Peyer's patch (tissue), 4 donors: ENCODE measurements at regions not wholly inside any gene's neighbourhood (a gene's known extent, or its start where the extent isn't known, plus 50 kb on each side); places are given as distances from the start of the nearest gene placed in this dataset.
"Not testable (repeated sequence)": the region's sequence is repeated elsewhere in the genome, so short reads cannot be mapped to it uniquely, and the experiment has no call there.

ENCODE experiments used
- DNase-seq, 3 donors: peaks; one replicate each; pipeline ENCODE4 v3.0.0-alpha.2; 2017 to 2019
- H3K27ac ChIP-seq, 4 donors: fragments of 200-600 bp; sonication (generic); one replicate each; pipeline ENCODE4 v1.5.1; 2016 to 2019
- H3K27me3 ChIP-seq, 2 donors: fragments of 200-600 bp; sonication (generic); one replicate each; pipeline ENCODE4 v1.5.1; 2019
- H3K36me3 ChIP-seq, 3 donors: fragments of 200-600 bp; sonication (generic); one replicate each; pipeline ENCODE4 v1.5.1; 2016 to 2019
- H3K4me1 ChIP-seq, 4 donors: fragments of 200-600 bp; sonication (generic); one replicate each; pipeline ENCODE4 v1.5.1; 2016 to 2019
- H3K4me3 ChIP-seq, 4 donors: fragments of 200-600 bp; sonication (generic); 1 replicate in 3 of 4; 2 replicates in 1 of 4; pipeline ENCODE4 v1.5.1; 2016 to 2019; ENCODE audit warnings: mild to moderate bottlenecking in 1 of 4
- H3K9me3 ChIP-seq, 4 donors: fragments of 200-600 bp; sonication (generic); one replicate each; pipeline ENCODE4 v1.5.1; 2016 to 2019; ENCODE audit warnings: mild to moderate bottlenecking in 1 of 4
- CTCF ChIP-seq, 6 experiments: fragments of 450-650 bp in 4 of 6; fragments of 200-600 bp in 2 of 6; sonication (generic) in 1 of 6; IDR thresholded peaks; one replicate each; pipeline ENCODE4 v1.5.1; 2017 to 2019; ENCODE audit warnings: antibody characterized with exemption in 6 of 6, mild to moderate bottlenecking in 3 of 6, moderate library complexity in 1 of 6
- POLR2A ChIP-seq, 2 donors: fragments of 450-650 bp; IDR thresholded peaks; one replicate each; pipeline ENCODE4 v1.5.1; 2017; ENCODE audit warnings: antibody characterized with exemption in 2 of 2, mild to moderate bottlenecking in 2 of 2, moderate library complexity in 2 of 2

GRCh38 chr3:105139881-105140560 is 226.7 kb upstream of the ALCAM start:
- no peaks in the 10 kb centered on the region for H3K36me3 ChIP-seq

GRCh38 chr3:105140899-105141367 is 225.8 kb upstream of the ALCAM start:
- DNase-seq = no peak
- no peaks in the 10 kb centered on the region for H3K9me3 ChIP-seq
- TF ChIP-seq POLR2A (IDR thresholded peaks at IDR 0.05) = no peak
- TF ChIP-seq CTCF (IDR thresholded peaks at IDR 0.05) = no peak

More at GRCh38 chr3:105139881-105140560, 226.7 kb upstream of the ALCAM start:
- Histone ChIP-seq H3K27ac (no peak overlapping the region), H3K4me1 (no peaks in the 10 kb centered on the region), H3K9me3 (no peaks in the 10 kb centered on the region), H3K27me3 (no peaks in the 10 kb centered on the region), H3K4me3 (no peak overlapping the region)
- TF ChIP-seq POLR2A (IDR thresholded peaks at IDR 0.05) (no peak), CTCF (IDR thresholded peaks at IDR 0.05) (no peak)
- DNase-seq = no peak

GRCh38 chr3:105144837-105145236 is 221.9 kb upstream of the ALCAM start:
- no peaks in the 10 kb centered on the region for H3K36me3 ChIP-seq
- no peak overlapping the region for H3K4me3 ChIP-seq
- no peaks in the 10 kb centered on the region for H3K9me3 ChIP-seq
- no peak for DNase-seq
- no peak overlapping the region for H3K27ac ChIP-seq
- no peaks in the 10 kb centered on the region for H3K4me1 ChIP-seq
- TF ChIP-seq CTCF (IDR thresholded peaks at IDR 0.05) (no peak), POLR2A (IDR thresholded peaks at IDR 0.05) (no peak)
- no peaks in the 10 kb centered on the region for H3K27me3 ChIP-seq

More at GRCh38 chr3:105140899-105141367, 225.8 kb upstream of the ALCAM start:
- H3K4me1 ChIP-seq = no peaks in the 10 kb centered on the region
- no peak overlapping the region for H3K27ac ChIP-seq
- no peak overlapping the region for H3K4me3 ChIP-seq
- H3K36me3 ChIP-seq = no peaks in the 10 kb centered on the region
- no peaks in the 10 kb centered on the region for H3K27me3 ChIP-seq

- H3K9me3 ChIP-seq = no peaks in the 10 kb centered on the region
- H3K27me3 ChIP-seq = no peaks in the 10 kb centered on the region
- H3K36me3 ChIP-seq = no peaks in the 10 kb centered on the region
- DNase-seq = no peak
- H3K27ac ChIP-seq = no peak overlapping the region
- H3K4me1 ChIP-seq = no peaks in the 10 kb centered on the region
- TF ChIP-seq POLR2A (IDR thresholded peaks at IDR 0.05) (no peak), CTCF (IDR thresholded peaks at IDR 0.05) (no peak)
- no peak overlapping the region for H3K4me3 ChIP-seq
Measured at GRCh38 chr3:105145511-105145910, 221.2 kb upstream of the ALCAM start.

GRCh38 chr3:105149197-105149596 is 217.5 kb upstream of the ALCAM start:
- H3K36me3 ChIP-seq, H3K4me1 ChIP-seq, H3K27me3 ChIP-seq, H3K4me3 ChIP-seq, H3K27ac ChIP-seq, H3K9me3 ChIP-seq, DNase-seq: not testable (repeated sequence)

GRCh38 chr3:105152987-105153386 is 213.7 kb upstream of the ALCAM start:
- Histone ChIP-seq H3K36me3 (no peaks in the 10 kb centered on the region), H3K9me3 (no peaks in the 10 kb centered on the region), H3K27ac (no peak overlapping the region), H3K4me1 (no peaks in the 10 kb centered on the region), H3K27me3 (no peaks in the 10 kb centered on the region), H3K4me3 (no peak overlapping the region)
- no peak for DNase-seq
- TF ChIP-seq CTCF (IDR thresholded peaks at IDR 0.05) (no peak), POLR2A (IDR thresholded peaks at IDR 0.05) (no peak)
